T follicular helper cell (primary cell): ENCODE measurements at regions not wholly inside any gene's neighbourhood (a gene's known extent, or its start where the extent isn't known, plus 50 kb on each side); places are given as distances from the start of the nearest gene placed in this dataset.
"Not testable (repeated sequence)": the region's sequence is repeated elsewhere in the genome, so short reads cannot be mapped to it uniquely, and the experiment has no call there.

Experiments
- DNase-seq: peaks from one replicate; pipeline ENCODE4 v3.0.0-alpha.2; 2020; ENCODE audit warnings: low read depth

DNA sequence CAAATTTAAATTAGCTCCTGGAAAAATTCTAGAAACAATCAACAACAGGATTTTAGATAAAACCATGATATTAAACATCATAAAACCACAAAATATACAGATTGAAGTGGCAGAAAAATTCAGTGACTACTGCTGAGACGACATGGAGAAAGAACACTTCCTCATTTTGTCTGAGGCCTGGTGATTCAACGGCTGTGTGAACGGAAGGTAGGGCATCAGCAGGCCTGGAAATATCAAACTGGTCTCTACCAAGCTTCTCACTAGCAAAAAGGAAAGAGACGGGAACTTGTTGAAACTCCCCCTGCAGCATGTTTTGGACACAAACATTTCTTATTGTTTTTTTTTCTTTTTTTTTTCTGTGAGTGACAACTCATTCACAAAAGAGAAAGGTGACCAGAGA lies 58.0 kb upstream of the AHI1 start:
- no peak for DNase-seq

DNA sequence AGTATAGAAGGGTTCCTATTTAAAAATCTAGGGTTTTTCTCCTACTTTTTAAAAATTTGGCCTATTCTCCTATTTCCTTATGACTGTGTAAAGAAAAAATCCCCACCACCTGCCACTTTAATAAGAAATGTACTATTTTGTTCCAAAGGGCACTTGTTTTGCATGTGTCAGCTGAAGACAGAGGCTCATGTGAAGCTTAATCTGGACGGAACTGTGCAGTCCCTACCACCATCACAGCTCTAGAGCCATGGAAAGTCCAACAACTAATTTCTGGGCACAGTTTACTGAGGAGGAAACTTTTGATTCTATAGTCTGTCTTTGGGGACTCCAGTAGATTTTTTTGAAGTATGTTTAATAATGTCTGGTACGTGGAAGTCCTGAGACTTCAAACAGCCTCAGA lies 60.0 kb upstream of the AHI1 start:
- no peak for DNase-seq

DNA sequence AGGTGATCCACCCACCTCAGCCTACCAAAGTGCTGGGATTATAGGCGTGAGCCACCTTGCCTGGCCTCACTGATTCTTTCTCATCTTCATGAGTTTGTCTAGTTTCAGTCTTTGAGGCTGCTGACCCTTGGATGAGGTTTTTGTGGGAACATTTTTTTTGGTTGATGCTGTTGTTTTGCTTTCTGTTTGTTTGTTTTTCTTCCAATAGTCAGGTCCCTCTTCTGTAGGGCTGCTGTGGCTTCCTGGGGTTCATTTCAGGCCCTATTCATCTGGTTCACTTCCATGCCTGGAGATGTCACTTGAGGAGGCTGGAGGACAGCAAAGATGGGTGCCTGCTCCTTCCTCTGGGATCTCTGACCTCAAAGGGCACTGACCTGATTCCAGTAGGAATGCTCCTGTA lies 68.1 kb upstream of the AHI1 start:
- not testable (repeated sequence) for DNase-seq

DNA sequence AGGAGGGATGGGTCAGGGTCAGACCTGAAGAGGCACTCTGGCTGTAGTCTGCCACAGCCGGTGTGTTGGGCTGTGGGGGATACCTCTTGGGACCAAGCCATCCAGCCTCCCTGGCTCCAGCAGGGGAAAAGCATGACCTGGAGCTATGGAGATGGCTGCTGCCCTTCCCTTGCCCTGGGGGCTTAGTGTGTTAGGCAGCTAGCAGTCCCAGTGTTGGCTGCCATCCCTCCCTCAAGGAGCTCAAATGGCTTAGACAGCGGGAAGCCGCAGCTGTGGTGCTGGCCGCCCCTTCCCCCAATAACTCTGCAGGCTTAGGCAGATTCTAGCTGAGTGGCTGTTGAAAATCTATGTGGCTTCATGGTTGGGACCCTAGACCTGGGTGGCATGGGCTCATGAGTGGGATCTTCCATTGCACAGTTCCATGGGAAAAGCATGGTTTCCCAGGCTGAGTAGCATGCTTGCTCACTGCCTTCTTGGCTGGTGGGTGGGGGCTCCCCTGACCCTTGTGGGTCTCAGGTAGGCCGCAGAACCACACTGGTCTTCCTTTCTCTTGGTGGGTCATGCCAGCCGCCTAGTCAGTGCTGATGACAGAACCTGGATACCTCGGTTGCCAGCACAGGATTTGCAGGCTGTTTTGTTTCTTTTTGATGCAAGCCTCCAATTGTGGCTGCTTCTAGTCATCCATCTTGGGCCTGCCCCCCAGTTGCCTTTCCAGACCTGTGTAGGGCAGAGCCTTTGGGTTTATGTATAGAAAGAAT lies 69.0 kb upstream of the AHI1 start:
- no peak for DNase-seq

DNA sequence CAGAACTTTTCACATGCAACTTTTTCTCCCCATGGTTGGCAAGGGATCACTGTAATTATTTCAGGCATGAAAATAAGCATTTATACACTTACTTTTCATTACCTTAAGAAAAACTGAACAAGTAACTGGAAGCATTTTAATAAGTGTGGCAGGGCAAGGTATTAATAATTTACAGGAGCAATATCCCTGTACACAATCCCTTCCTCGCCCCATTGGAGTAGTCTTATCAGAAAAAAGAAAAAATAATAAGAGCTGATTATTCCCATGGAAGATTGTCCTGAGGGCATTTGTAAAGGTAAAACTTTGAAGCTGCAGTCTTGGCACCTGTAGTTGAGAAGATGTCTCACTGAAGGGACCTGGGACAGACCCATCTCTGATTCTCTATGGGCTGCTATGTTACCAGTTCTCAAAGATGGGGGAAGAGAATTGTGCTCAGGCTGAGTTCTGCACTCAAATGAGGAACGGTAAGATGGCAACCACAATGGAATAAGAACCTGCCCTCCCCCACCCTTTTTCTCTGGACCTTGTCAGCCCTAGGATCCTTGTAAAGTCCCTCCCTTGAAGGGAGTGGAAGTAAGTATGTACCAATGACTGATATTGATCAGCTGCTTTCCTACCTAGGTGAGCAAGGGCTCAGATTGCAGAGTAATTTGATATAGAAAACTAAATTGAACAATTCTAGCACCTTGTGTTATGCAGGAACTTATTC lies 70.0 kb upstream of the AHI1 start:
- no peak for DNase-seq

GRCh38 chr6:135568379-135568778 lies 70.8 kb upstream of the AHI1 start:
- no peak for DNase-seq

DNA sequence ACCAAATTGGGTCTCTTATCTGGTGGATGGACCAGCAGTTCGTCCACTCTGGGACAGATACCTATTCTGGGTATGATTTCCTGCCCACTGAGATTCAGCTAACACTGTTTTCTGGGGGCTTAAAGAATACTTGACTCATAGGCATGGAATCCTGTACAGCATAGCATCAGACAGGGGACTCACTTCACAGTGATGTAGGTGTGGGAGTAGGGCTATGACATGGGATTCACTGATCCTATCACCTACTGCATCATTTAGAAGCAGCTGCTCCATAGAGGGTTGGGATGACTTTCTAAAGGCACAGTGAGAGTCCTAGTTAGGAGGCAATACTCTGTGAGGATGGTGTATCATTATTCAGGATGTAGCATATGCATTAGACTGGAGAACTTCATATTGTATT lies 74.5 kb upstream of the AHI1 start:
- no peak for DNase-seq

GRCh38 chr6:135575629-135576028 lies 78.1 kb upstream of the AHI1 start:
- DNase-seq = no peak

- no peak for DNase-seq
Observed at GRCh38 chr6:135576055-135576454, 78.5 kb upstream of the AHI1 start.

DNA sequence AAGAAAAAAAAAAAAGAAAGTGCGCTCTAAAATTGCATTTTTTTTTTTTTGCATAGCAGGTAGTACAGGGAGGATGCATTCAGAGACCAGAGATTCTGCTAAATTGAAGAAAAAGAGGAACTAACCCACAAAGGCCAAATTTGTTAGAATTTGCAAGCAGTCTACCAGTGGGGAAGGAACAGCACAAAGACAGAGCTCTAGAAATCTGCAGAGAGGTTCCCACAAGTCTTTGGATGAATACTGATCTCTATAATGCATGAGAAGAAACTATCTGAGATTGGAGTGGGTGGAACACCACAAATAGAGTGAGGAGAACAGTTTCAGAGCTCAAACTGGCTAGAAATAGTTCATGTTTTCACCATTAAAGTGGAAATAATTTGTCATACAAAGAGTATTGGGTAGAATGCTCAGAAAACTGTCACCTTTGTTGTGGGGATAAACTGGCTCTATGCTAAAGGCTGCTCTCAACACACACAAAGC lies 79.6 kb upstream of the AHI1 start:
- no peak for DNase-seq

DNA sequence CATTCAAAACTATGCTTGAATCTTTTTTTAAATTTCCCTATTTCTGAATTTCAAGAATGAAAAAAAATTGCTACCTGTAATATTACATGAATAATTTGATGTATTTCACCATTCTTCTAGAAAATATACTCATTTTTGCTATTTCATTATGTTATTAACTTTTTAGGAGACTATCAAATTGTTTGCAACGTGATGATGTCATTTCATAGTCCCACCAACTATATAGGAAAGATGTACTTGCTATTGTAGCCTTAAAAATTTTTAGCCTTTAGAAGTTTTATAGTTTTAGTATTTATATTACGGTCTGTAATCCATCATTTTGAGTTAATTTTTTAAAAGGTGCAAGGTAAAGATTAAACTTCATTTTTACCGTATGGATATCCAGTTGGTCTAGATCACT lies 81.4 kb upstream of the AHI1 start:
- DNase-seq = no peak

- no peak for DNase-seq
Observed at GRCh38 chr6:135581211-135581610, 83.7 kb upstream of the AHI1 start.

DNA sequence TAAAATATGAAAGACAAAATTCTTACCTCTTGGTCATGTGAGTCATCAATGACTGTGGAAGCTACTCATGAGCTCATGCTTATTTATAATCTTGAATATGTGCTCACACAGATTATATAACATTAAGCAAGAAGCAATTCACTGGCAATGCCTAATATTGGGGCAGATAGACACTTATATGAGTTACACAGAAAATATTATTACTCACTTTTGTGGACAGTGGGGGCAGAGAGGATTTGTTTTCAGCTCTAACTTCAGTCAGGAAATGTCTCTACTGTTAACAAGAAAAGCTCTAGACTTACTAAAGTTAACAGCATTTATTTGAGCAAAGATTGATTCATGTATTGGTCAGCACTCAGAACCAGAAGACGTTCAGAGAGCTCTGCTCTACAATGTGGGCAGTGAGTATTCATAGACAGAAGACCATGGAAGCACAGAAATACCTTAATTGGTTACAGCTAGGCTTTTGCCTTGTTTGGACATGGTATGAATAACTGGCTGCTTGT lies 85.8 kb upstream of the AHI1 start:
- DNase-seq = no peak

DNA sequence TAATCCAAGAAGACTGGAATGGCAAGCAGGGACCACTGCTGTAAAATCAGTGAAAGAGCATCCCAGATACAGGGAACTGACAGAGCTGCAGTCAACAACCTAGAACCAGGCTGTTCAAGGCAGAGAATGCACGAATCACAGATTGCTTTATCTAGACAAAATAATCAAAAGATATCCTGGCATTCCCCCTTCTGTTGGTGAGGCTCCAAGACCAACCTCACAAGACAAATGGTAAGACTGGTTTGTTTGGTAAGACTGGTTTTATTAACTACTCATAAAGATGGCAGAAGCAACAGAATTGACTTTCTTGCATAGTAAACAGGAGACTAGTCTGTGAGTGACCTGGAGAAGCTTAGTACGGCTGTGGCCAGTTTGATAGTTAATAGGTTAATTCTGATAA lies 88.8 kb upstream of the AHI1 start:
- no peak for DNase-seq

DNA sequence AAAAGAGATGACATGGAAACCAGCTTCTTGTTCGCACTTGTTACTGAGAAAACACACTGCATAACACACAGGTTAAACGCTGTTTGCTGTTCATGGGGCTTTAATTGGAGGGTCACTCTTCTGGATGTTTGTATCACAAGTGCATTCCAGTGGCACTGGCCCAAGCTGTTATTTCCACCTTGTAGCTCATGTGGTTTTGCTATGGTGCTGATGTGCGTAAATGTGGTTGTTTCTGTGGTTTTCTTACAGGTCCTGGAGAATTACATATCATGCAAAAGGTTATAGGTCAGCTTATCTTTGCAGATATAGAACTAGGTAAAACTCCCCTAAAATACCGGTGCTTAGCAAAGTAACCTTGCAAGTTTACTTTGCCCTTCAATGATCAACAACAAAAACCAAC lies 89.3 kb upstream of the AHI1 start:
- DNase-seq = no peak

GRCh38 chr6:135592276-135592675 lies 94.7 kb upstream of the AHI1 start:
- no peak for DNase-seq

- DNase-seq = no peak
Observed at GRCh38 chr6:135594000-135594399, 96.5 kb upstream of the AHI1 start.

- no peak for DNase-seq
Observed at GRCh38 chr6:135600086-135600702, 102.7 kb upstream of the AHI1 start.

- DNase-seq = no peak
Observed at GRCh38 chr6:135600931-135601330, 103.4 kb upstream of the AHI1 start.

GRCh38 chr6:135601857-135602256 lies 104.3 kb upstream of the AHI1 start:
- no peak for DNase-seq

DNA sequence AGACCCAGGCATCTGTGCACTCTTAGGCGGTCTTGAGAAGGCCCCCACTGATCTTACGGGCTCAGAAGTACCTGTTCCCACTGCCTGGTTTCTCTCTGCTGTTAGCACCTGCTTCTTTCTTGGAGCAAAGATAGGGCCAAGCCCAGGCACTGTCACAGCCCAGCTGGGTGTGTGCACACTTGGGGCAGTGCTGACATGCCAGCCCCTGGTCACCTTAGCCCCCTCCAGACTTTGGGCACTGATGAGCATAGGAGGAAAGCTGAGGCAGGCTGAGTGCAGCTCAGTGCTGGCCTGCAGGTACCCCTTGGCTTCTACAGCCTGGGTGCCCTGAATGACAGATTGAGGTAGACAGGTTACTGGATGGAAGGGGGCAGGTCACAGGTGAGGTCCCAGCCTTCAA lies 105.7 kb upstream of the AHI1 start:
- no peak for DNase-seq

DNA sequence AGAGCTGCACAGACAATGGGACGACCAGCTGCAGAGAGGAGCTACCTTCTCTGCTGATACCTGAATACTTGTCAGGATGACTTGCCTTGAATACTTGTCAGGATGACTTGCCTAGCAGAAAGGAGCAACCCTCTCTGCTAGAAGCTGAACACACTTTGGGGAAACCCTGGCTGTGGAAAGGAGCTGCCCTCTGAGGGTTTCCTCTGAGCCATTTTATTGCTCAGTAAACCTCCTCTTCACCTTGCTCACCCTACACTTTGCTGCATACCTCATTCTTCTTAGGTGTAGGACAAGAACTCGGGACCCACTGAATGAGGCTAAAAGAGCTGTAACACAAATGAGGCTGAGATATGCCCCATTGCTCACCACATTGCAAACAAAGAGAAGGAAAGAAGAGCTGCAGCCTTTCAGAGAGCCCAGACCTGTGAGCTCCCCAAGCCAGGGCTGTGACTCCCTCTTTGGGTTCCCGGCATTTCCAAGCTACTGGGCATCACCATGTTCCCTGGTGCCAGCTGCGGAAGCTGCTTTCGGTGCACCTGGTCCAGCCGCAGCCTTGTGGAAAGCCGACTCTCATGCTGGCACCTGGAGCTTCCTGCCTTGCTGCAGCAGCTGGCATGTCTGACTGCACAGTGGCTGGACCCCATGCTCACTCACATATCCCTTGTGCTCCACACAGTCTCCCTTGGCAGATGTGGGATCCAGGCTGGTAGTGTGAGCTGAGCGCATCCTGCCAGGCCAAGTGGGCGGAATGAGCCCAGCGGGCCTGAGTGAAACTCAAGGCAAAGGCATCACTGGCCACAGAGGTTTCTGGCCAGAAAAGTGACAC lies 106.7 kb upstream of the AHI1 start:
- DNase-seq = no peak
